ENCODE measurements at regions not wholly inside any gene's neighbourhood (a gene's known extent, or its start where the extent isn't known, plus 50 kb on each side); places are given as distances from the start of the nearest gene placed in this dataset.
A peak's percentile ranks its signal among the peaks of the same experiment; 100 is the strongest.

- Histone ChIP-seq H3K27me3 (ENCODE audit: control insufficient read depth, insufficient read depth, low read length) (no peaks in the 10 kb centered on the region), H3K4me3 (ENCODE audit: insufficient read depth, low read depth, low read length) (no peak overlapping the region), H3K36me3 (replicated peaks; ENCODE audit: control insufficient read depth, insufficient read depth, low read length) (no peaks in the 10 kb centered on the region)
- DNase-seq, result no peak
These were observed 121.5 kb upstream of the RPL34 start for GRCh38 chr4:108498925-108499324.

- DNase-seq, result no peak
- Histone ChIP-seq H3K4me3 (ENCODE audit: insufficient read depth, low read depth, low read length) (no peak overlapping the region), H3K27me3 (ENCODE audit: control insufficient read depth, insufficient read depth, low read length) (no peaks in the 10 kb centered on the region), H3K36me3 (replicated peaks; ENCODE audit: control insufficient read depth, insufficient read depth, low read length) (no peaks in the 10 kb centered on the region)
These were observed 126.8 kb upstream of the RPL34 start for GRCh38 chr4:108493596-108493931.

GRCh38 chr4:108492816-108493595, 127.4 kb upstream of the RPL34 start:
- DNase-seq, result peak; percentile 68
- Histone ChIP-seq H3K4me3 (ENCODE audit: insufficient read depth, low read depth, low read length) (no peak overlapping the region), H3K27me3 (ENCODE audit: control insufficient read depth, insufficient read depth, low read length) (no peaks in the 10 kb centered on the region), H3K36me3 (replicated peaks; ENCODE audit: control insufficient read depth, insufficient read depth, low read length) (no peaks in the 10 kb centered on the region)

GRCh38 chr4:108488865-108489264, 131.5 kb upstream of the RPL34 start:
- no peaks in the 10 kb centered on the region for H3K36me3 ChIP-seq (replicated peaks; ENCODE audit: control insufficient read depth, insufficient read depth, low read length)
- H3K4me3 ChIP-seq (ENCODE audit: insufficient read depth, low read depth, low read length), result no peak overlapping the region
- no peak for DNase-seq

GRCh38 chr4:108486046-108486445, 134.3 kb upstream of the RPL34 start:
- H3K4me3 ChIP-seq (ENCODE audit: insufficient read depth, low read depth, low read length), result no peak overlapping the region
- DNase-seq, result no peak

More at GRCh38 chr4:108488865-108489264, 131.5 kb upstream of the RPL34 start:
- H3K27me3 ChIP-seq (ENCODE audit: control insufficient read depth, insufficient read depth, low read length), result no peaks in the 10 kb centered on the region

GRCh38 chr4:108484187-108484586, 136.2 kb upstream of the RPL34 start:
- no peak overlapping the region for H3K4me3 ChIP-seq (ENCODE audit: insufficient read depth, low read depth, low read length)
- DNase-seq, result no peak
- no peaks in the 10 kb centered on the region for H3K27me3 ChIP-seq (ENCODE audit: control insufficient read depth, insufficient read depth, low read length)
- no peaks in the 10 kb centered on the region for H3K36me3 ChIP-seq (replicated peaks; ENCODE audit: control insufficient read depth, insufficient read depth, low read length)

More at GRCh38 chr4:108486046-108486445, 134.3 kb upstream of the RPL34 start:
- H3K27me3 ChIP-seq (ENCODE audit: control insufficient read depth, insufficient read depth, low read length), result no peaks in the 10 kb centered on the region
- H3K36me3 ChIP-seq (replicated peaks; ENCODE audit: control insufficient read depth, insufficient read depth, low read length), result no peaks in the 10 kb centered on the region

GRCh38 chr4:108483650-108484049, 136.7 kb upstream of the RPL34 start:
- DNase-seq, result no peak
- Histone ChIP-seq H3K4me3 (ENCODE audit: insufficient read depth, low read depth, low read length) (no peak overlapping the region), H3K36me3 (replicated peaks; ENCODE audit: control insufficient read depth, insufficient read depth, low read length) (no peaks in the 10 kb centered on the region), H3K27me3 (ENCODE audit: control insufficient read depth, insufficient read depth, low read length) (no peaks in the 10 kb centered on the region)

GRCh38 chr4:108483079-108483478, 137.3 kb upstream of the RPL34 start:
- H3K27me3 ChIP-seq (ENCODE audit: control insufficient read depth, insufficient read depth, low read length), result no peaks in the 10 kb centered on the region
- DNase-seq, result no peak

GRCh38 chr4:108480881-108481280, 139.5 kb upstream of the RPL34 start:
- DNase-seq, result no peak
- Histone ChIP-seq H3K4me3 (ENCODE audit: insufficient read depth, low read depth, low read length) (no peak overlapping the region), H3K27me3 (ENCODE audit: control insufficient read depth, insufficient read depth, low read length) (no peaks in the 10 kb centered on the region), H3K36me3 (replicated peaks; ENCODE audit: control insufficient read depth, insufficient read depth, low read length) (no peaks in the 10 kb centered on the region)

More at GRCh38 chr4:108483079-108483478, 137.3 kb upstream of the RPL34 start:
- no peak overlapping the region for H3K4me3 ChIP-seq (ENCODE audit: insufficient read depth, low read depth, low read length)
- H3K36me3 ChIP-seq (replicated peaks; ENCODE audit: control insufficient read depth, insufficient read depth, low read length), result no peaks in the 10 kb centered on the region

GRCh38 chr4:108477527-108478108, 142.8 kb upstream of the RPL34 start:
- no peaks in the 10 kb centered on the region for H3K36me3 ChIP-seq (replicated peaks; ENCODE audit: control insufficient read depth, insufficient read depth, low read length)
- H3K27me3 ChIP-seq (ENCODE audit: control insufficient read depth, insufficient read depth, low read length), result no peaks in the 10 kb centered on the region
- DNase-seq, result no peak
- H3K4me3 ChIP-seq (ENCODE audit: insufficient read depth, low read depth, low read length), result no peak overlapping the region

GRCh38 chr4:108473163-108473720, 147.1 kb upstream of the RPL34 start:
- DNase-seq, result no peak
- Histone ChIP-seq H3K4me3 (ENCODE audit: insufficient read depth, low read depth, low read length) (no peak overlapping the region), H3K27me3 (ENCODE audit: control insufficient read depth, insufficient read depth, low read length) (no peaks in the 10 kb centered on the region)

GRCh38 chr4:108466936-108467902, 153.2 kb upstream of the RPL34 start:
- no peaks in the 10 kb centered on the region for H3K36me3 ChIP-seq (replicated peaks; ENCODE audit: control insufficient read depth, insufficient read depth, low read length)
- no peak overlapping the region for H3K4me3 ChIP-seq (ENCODE audit: insufficient read depth, low read depth, low read length)
- no peak for DNase-seq
- H3K27me3 ChIP-seq (ENCODE audit: control insufficient read depth, insufficient read depth, low read length), result no peaks in the 10 kb centered on the region

More at GRCh38 chr4:108473163-108473720, 147.1 kb upstream of the RPL34 start:
- H3K36me3 ChIP-seq (replicated peaks; ENCODE audit: control insufficient read depth, insufficient read depth, low read length), result no peaks in the 10 kb centered on the region

- DNase-seq, result no peak
- Histone ChIP-seq H3K4me3 (ENCODE audit: insufficient read depth, low read depth, low read length) (no peak overlapping the region), H3K27me3 (ENCODE audit: control insufficient read depth, insufficient read depth, low read length) (no peaks in the 10 kb centered on the region), H3K36me3 (replicated peaks; ENCODE audit: control insufficient read depth, insufficient read depth, low read length) (no peaks in the 10 kb centered on the region)
These were observed 154.4 kb upstream of the RPL34 start for GRCh38 chr4:108465886-108466500.

GRCh38 chr4:108458681-108459080, 161.7 kb upstream of the RPL34 start:
- H3K27me3 ChIP-seq (ENCODE audit: control insufficient read depth, insufficient read depth, low read length), result no peaks in the 10 kb centered on the region
- no peaks in the 10 kb centered on the region for H3K36me3 ChIP-seq (replicated peaks; ENCODE audit: control insufficient read depth, insufficient read depth, low read length)
- H3K4me3 ChIP-seq (ENCODE audit: insufficient read depth, low read depth, low read length), result no peak overlapping the region
- DNase-seq, result no peak
